ENCODE measurements at regions not wholly inside any gene's neighbourhood (a gene's known extent, or its start where the extent isn't known, plus 50 kb on each side); places are given as distances from the start of the nearest gene placed in this dataset.

DNA sequence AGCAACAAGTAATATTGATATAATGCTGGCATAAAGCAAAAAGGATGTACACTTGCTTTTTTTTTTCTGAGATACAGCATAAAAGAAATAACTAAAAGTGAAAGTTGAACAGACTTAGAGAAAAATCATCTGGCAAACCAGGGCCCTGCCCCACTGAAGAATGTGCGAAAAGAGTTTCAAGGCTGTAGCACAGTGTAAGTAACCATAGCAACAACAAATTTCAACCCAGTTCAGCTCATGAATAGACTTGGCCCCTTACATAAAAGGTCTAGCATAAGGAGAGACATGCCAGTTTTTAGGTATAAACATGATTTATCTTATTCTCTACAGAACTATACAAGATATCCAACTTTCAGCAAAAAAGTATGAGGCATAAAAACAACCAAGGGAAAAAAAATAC, 113.7 kb upstream of the GYPC start:
- Histone ChIP-seq H3K27ac (no peak overlapping the region), H3K4me3 (no peak overlapping the region), H3K36me3 (no peaks in the 10 kb centered on the region), H3K4me1 (no peaks in the 10 kb centered on the region), H3K9me3 (peaks cover 0 to 20% of the 10 kb centered on the region in 2 donors), H3K27me3 (no peaks in the 10 kb centered on the region)
- no peak for DNase-seq (ENCODE audit: low spot score in 2 of 2)
- intact Hi-C loops (cut with DNase I; ENCODE audit: low total_unique reads) = no loop called here
- TF ChIP-seq POLR2A (IDR thresholded peaks at IDR 0.05) = no peak

DNA sequence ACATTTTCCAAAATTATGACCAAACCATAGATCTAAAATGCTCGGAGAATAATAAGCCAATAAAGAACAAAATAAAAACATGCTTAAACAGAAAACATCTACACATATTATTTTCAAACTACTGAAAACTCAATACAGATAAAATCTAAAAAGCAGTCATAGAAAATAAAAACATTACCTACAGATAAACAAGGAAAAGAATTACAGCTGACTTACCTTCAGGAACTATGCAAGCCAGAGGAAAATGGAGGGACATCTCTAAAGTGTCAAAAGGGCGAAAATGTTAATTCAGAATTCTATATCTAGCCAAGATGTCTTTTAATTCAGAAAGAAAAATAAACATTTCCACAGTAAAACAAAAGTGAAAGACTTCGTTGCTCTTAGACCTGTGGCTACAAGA, 112.9 kb upstream of the GYPC start:
- Histone ChIP-seq H3K9me3 (peaks cover 0 to 20% of the 10 kb centered on the region in 2 donors), H3K36me3 (no peaks in the 10 kb centered on the region), H3K4me1 (no peaks in the 10 kb centered on the region), H3K4me3 (no peak overlapping the region), H3K27ac (no peak overlapping the region), H3K27me3 (no peaks in the 10 kb centered on the region)
- TF ChIP-seq POLR2AphosphoS5 (IDR thresholded peaks at IDR 0.05) = no peak
- TF ChIP-seq, protein P1, sequence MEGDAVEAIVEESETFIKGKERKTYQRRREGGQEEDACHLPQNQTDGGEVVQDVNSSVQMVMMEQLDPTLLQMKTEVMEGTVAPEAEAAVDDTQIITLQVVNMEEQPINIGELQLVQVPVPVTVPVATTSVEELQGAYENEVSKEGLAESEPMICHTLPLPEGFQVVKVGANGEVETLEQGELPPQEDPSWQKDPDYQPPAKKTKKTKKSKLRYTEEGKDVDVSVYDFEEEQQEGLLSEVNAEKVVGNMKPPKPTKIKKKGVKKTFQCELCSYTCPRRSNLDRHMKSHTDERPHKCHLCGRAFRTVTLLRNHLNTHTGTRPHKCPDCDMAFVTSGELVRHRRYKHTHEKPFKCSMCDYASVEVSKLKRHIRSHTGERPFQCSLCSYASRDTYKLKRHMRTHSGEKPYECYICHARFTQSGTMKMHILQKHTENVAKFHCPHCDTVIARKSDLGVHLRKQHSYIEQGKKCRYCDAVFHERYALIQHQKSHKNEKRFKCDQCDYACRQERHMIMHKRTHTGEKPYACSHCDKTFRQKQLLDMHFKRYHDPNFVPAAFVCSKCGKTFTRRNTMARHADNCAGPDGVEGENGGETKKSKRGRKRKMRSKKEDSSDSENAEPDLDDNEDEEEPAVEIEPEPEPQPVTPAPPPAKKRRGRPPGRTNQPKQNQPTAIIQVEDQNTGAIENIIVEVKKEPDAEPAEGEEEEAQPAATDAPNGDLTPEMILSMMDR (IDR thresholded peaks at IDR 0.05) = no peak
- TF ChIP-seq POLR2A (IDR thresholded peaks at IDR 0.05) = no peak
- no peak for DNase-seq (ENCODE audit: low spot score in 2 of 2)
- intact Hi-C loops (cut with DNase I; ENCODE audit: low total_unique reads) = no loop called here

DNA sequence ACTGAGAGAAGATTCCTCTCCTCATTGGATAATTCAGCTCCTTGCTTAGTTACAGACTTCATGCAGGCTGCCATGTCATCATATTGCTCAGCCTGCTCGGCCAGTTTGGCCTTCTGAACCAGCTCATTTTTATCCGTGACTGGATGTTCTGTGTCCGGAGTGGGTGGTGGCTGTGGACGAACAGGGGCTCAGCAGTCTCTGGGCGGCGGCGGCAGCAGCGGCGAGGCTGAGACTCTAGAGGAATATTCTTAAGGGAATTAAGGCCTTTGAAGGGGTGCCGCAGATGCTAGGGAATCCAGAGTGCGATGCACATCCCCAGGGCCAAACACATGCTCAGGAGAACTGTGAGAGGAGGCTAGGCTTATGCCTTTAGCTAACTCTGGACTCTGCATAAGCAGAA, 97.9 kb upstream of the GYPC start:
- intact Hi-C loops (cut with DNase I; ENCODE audit: low total_unique reads) = no loop called here
- Histone ChIP-seq H3K36me3 (no peaks in the 10 kb centered on the region), H3K27me3 (no peaks in the 10 kb centered on the region), H3K9me3 (no peaks in the 10 kb centered on the region), H3K27ac (no peak overlapping the region), H3K4me3 (no peak overlapping the region), H3K4me1 (no peaks in the 10 kb centered on the region)
- no peak for DNase-seq (ENCODE audit: low spot score in 2 of 2)
- TF ChIP-seq, protein P1 (IDR thresholded peaks at IDR 0.05) = no peak
- TF ChIP-seq POLR2AphosphoS5 (IDR thresholded peaks at IDR 0.05) (no peak), POLR2A (IDR thresholded peaks at IDR 0.05) (no peak)

DNA sequence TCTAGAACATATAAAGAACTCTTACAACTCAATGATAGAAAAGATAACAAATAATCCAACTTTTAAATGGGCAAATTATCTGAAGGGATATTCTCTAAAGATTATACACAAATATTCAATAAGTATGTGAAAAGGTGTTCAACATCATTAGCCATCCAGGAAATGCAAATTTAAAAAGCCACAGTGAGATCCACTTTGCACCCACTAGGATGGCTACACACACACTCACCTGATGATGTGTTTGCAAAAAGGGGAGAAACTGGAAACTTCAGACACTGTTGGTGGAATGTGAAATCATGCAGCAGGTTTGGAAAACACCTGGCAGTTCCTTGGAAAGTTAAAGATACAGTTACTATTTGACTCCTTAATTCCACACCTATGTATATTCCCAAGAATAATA, 87.2 kb upstream of the GYPC start:
- no peak for DNase-seq (ENCODE audit: low spot score in 2 of 2)
- Histone ChIP-seq H3K4me3 (no peak overlapping the region), H3K9me3 (no peaks in the 10 kb centered on the region), H3K27me3 (no peaks in the 10 kb centered on the region), H3K36me3 (no peaks in the 10 kb centered on the region), H3K4me1 (no peaks in the 10 kb centered on the region), H3K27ac (no peak overlapping the region)
- TF ChIP-seq POLR2A (IDR thresholded peaks at IDR 0.05) (no peak), POLR2AphosphoS5 (IDR thresholded peaks at IDR 0.05) (no peak)
- TF ChIP-seq, protein P1 (IDR thresholded peaks at IDR 0.05) = no peak
- intact Hi-C loops (cut with DNase I; ENCODE audit: low total_unique reads) = no loop called here

DNA sequence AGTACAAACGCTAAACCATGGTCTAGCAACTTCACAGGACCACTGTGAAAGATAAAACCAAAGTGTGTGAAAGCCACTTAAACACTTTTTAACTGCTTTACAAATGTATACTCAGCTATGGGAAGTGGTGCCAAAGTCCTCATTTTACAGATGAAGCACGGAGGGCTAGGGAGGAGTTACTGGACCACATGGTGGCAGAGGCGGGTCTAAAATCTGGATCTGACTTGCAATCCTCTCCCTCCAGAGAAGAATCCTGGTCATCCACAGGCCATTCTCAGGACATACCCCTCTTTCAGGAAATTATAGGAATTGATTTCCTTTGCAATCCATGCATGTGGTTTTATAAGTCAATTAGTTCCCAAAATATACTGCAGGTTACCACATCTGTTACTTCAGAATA, 84.6 kb upstream of the GYPC start:
- intact Hi-C loops (cut with DNase I; ENCODE audit: low total_unique reads) = no loop called here
- no peaks in the 10 kb centered on the region for H3K27me3 ChIP-seq
- H3K9me3 ChIP-seq = no peaks in the 10 kb centered on the region
- H3K4me3 ChIP-seq = no peak overlapping the region
- no peak overlapping the region for H3K27ac ChIP-seq
- no peak for TF ChIP-seq POLR2A (IDR thresholded peaks at IDR 0.05)
- TF ChIP-seq POLR2AphosphoS5 (IDR thresholded peaks at IDR 0.05) = no peak
- TF ChIP-seq, protein P1 (IDR thresholded peaks at IDR 0.05) = no peak
- H3K36me3 ChIP-seq = no peaks in the 10 kb centered on the region
- DNase-seq (ENCODE audit: low spot score in 2 of 2) = no peak
- no peaks in the 10 kb centered on the region for H3K4me1 ChIP-seq

DNA sequence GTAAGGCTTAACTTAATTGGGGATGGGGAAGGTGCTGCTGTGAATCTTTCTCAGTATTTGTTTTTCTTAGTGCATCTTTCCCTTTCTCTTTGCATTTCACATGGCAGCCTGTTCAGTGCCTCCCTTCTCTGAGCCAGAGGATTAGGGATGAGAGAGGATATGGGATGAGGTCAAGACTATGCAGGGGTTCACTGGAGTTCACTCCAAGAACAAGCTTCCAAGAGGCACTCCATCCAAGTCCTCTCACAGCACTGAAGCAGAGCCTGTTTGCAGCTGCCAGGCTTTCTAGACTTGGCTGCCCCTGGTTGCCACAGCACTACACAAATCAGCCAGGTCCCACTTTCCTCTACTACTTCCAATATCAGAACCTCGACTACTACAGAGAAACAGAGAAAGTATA, 80.3 kb upstream of the GYPC start:
- no peaks in the 10 kb centered on the region for H3K4me1 ChIP-seq
- H3K27me3 ChIP-seq = no peaks in the 10 kb centered on the region
- intact Hi-C loops (cut with DNase I; ENCODE audit: low total_unique reads) = no loop called here
- H3K27ac ChIP-seq = no peak overlapping the region
- no peak overlapping the region for H3K4me3 ChIP-seq
- no peaks in the 10 kb centered on the region for H3K36me3 ChIP-seq
- H3K9me3 ChIP-seq = no peaks in the 10 kb centered on the region
- TF ChIP-seq, protein P1 (IDR thresholded peaks at IDR 0.05) = no peak
- TF ChIP-seq POLR2AphosphoS5 (IDR thresholded peaks at IDR 0.05) (no peak), POLR2A (IDR thresholded peaks at IDR 0.05) (no peak)
- DNase-seq (ENCODE audit: low spot score in 2 of 2) = no peak
